ENCODE measurements at regions not wholly inside any gene's neighbourhood (a gene's known extent, or its start where the extent isn't known, plus 50 kb on each side); places are given as distances from the start of the nearest gene placed in this dataset.

GRCh38 chr5:2133936-2134335 is 251.2 kb upstream of the IRX4 start:
- H3K4me3 Mint-ChIP-seq = no peak overlapping the region
- no peaks in the 10 kb centered on the region for H3K9me3 Mint-ChIP-seq
- H3K36me3 Mint-ChIP-seq (ENCODE audit: insufficient read depth in 2 of 2) = peaks cover 0 to 2% of the 10 kb centered on the region in 2 donors
- H3K27me3 Mint-ChIP-seq (ENCODE audit: low read depth) = no peaks in the 10 kb centered on the region
- no peak overlapping the region for H3K27ac Mint-ChIP-seq
- peaks cover 4% of the 10 kb centered on the region for H3K4me1 Mint-ChIP-seq (ENCODE audit: low read depth)
- ATAC-seq (replicated peaks in 1 of 2) (no peak), DNase-seq (no peak)

- DNase-seq (no peak), ATAC-seq (replicated peaks in 1 of 2) (no peak)
- H3K27me3 Mint-ChIP-seq (ENCODE audit: low read depth) = no peaks in the 10 kb centered on the region
- H3K36me3 Mint-ChIP-seq (ENCODE audit: insufficient read depth in 2 of 2) = peaks cover 0 to 2% of the 10 kb centered on the region in 2 donors
- H3K4me3 Mint-ChIP-seq = no peak overlapping the region
- H3K4me1 Mint-ChIP-seq (ENCODE audit: low read depth) = peaks cover 4% of the 10 kb centered on the region
- H3K27ac Mint-ChIP-seq = no peak overlapping the region
- H3K9me3 Mint-ChIP-seq = no peaks in the 10 kb centered on the region
Measured at GRCh38 chr5:2133080-2133479, 250.4 kb upstream of the IRX4 start.

- Mint-ChIP-seq H3K4me1 (ENCODE audit: low read depth) (peaks cover 4% of the 10 kb centered on the region), H3K4me3 (no peak overlapping the region), H3K27me3 (ENCODE audit: low read depth) (no peaks in the 10 kb centered on the region), H3K9me3 (no peaks in the 10 kb centered on the region), H3K36me3 (ENCODE audit: insufficient read depth in 2 of 2) (peaks cover 0 to 2% of the 10 kb centered on the region in 2 donors), H3K27ac (no peak overlapping the region)
- DNase-seq = no peak
- no peak for ATAC-seq (replicated peaks in 1 of 2)
Measured at GRCh38 chr5:2132497-2132847, 249.7 kb upstream of the IRX4 start.

GRCh38 chr5:2131826-2132496 is 249.2 kb upstream of the IRX4 start:
- no peak for ATAC-seq (replicated peaks in 1 of 2)
- Mint-ChIP-seq H3K4me3 (no peak overlapping the region), H3K4me1 (ENCODE audit: low read depth) (peaks cover 4% of the 10 kb centered on the region), H3K27me3 (ENCODE audit: low read depth) (no peaks in the 10 kb centered on the region), H3K27ac (no peak overlapping the region), H3K36me3 (ENCODE audit: insufficient read depth in 2 of 2) (peaks cover 0 to 2% of the 10 kb centered on the region in 2 donors), H3K9me3 (no peaks in the 10 kb centered on the region)
- no peak for DNase-seq

GRCh38 chr5:2131196-2131595 is 248.5 kb upstream of the IRX4 start:
- ATAC-seq (replicated peaks in 1 of 2) = no peak
- Mint-ChIP-seq H3K4me3 (no peak overlapping the region), H3K27ac (no peak overlapping the region), H3K9me3 (no peaks in the 10 kb centered on the region), H3K36me3 (ENCODE audit: insufficient read depth in 2 of 2) (no peaks in the 10 kb centered on the region), H3K27me3 (ENCODE audit: low read depth) (no peaks in the 10 kb centered on the region), H3K4me1 (ENCODE audit: low read depth) (peaks cover 4% of the 10 kb centered on the region)
- no peak for DNase-seq

GRCh38 chr5:2130361-2130760 is 247.6 kb upstream of the IRX4 start:
- H3K4me1 Mint-ChIP-seq (ENCODE audit: low read depth) = peaks cover 4% of the 10 kb centered on the region
- H3K4me3 Mint-ChIP-seq = no peak overlapping the region
- no peak for DNase-seq
- peaks cover 7% of the 10 kb centered on the region for H3K27me3 Mint-ChIP-seq (ENCODE audit: low read depth)
- no peaks in the 10 kb centered on the region for H3K36me3 Mint-ChIP-seq (ENCODE audit: insufficient read depth in 2 of 2)
- H3K9me3 Mint-ChIP-seq = no peaks in the 10 kb centered on the region
- ATAC-seq (replicated peaks in 1 of 2) = no peak
- no peak overlapping the region for H3K27ac Mint-ChIP-seq

- no peak overlapping the region for H3K4me3 Mint-ChIP-seq
- no peaks in the 10 kb centered on the region for H3K36me3 Mint-ChIP-seq (ENCODE audit: insufficient read depth in 2 of 2)
- peaks cover 13% of the 10 kb centered on the region for H3K27me3 Mint-ChIP-seq (ENCODE audit: low read depth)
- H3K4me1 Mint-ChIP-seq (ENCODE audit: low read depth) = no peaks in the 10 kb centered on the region
- H3K9me3 Mint-ChIP-seq = no peaks in the 10 kb centered on the region
- ATAC-seq (replicated peaks in 1 of 2) (no peak), DNase-seq (no peak)
- H3K27ac Mint-ChIP-seq = no peak overlapping the region
Measured at GRCh38 chr5:2129568-2130272, 247.0 kb upstream of the IRX4 start.

GRCh38 chr5:2128686-2129355 is 246.1 kb upstream of the IRX4 start:
- Mint-ChIP-seq H3K27ac (no peak overlapping the region), H3K4me1 (ENCODE audit: low read depth) (no peaks in the 10 kb centered on the region), H3K27me3 (ENCODE audit: low read depth) (peaks cover 13% of the 10 kb centered on the region), H3K4me3 (no peak overlapping the region), H3K9me3 (no peaks in the 10 kb centered on the region), H3K36me3 (ENCODE audit: insufficient read depth in 2 of 2) (no peaks in the 10 kb centered on the region)
- DNase-seq = no peak
- ATAC-seq (replicated peaks in 1 of 2) = no peak

GRCh38 chr5:2126512-2126911 is 243.8 kb upstream of the IRX4 start:
- H3K36me3 Mint-ChIP-seq (ENCODE audit: insufficient read depth in 2 of 2) = peaks cover 0 to 1% of the 10 kb centered on the region in 2 donors
- H3K4me1 Mint-ChIP-seq (ENCODE audit: low read depth) = no peaks in the 10 kb centered on the region
- peaks cover 13% of the 10 kb centered on the region for H3K27me3 Mint-ChIP-seq (ENCODE audit: low read depth)
- ATAC-seq (replicated peaks in 1 of 2) (no peak), DNase-seq (no peak)
- H3K27ac Mint-ChIP-seq = no peak overlapping the region
- peaks cover 0 to 5% of the 10 kb centered on the region in 2 donors for H3K9me3 Mint-ChIP-seq
- no peak overlapping the region for H3K4me3 Mint-ChIP-seq

GRCh38 chr5:2125901-2126265 is 243.2 kb upstream of the IRX4 start:
- peaks cover 0 to 1% of the 10 kb centered on the region in 2 donors for H3K36me3 Mint-ChIP-seq (ENCODE audit: insufficient read depth in 2 of 2)
- peaks cover 0 to 5% of the 10 kb centered on the region in 2 donors for H3K9me3 Mint-ChIP-seq

GRCh38 chr5:2125171-2125900 is 242.6 kb upstream of the IRX4 start:
- Mint-ChIP-seq H3K36me3 (ENCODE audit: insufficient read depth in 2 of 2) (peaks cover 0 to 1% of the 10 kb centered on the region in 2 donors), H3K4me3 (no peak overlapping the region), H3K27me3 (ENCODE audit: low read depth) (peaks cover 22% of the 10 kb centered on the region), H3K4me1 (ENCODE audit: low read depth) (no peaks in the 10 kb centered on the region), H3K9me3 (peaks cover 0 to 5% of the 10 kb centered on the region in 2 donors), H3K27ac (no peak overlapping the region)
- ATAC-seq (replicated peaks in 1 of 2) (no peak), DNase-seq (no peak)

More at GRCh38 chr5:2125901-2126265, 243.2 kb upstream of the IRX4 start:
- no peaks in the 10 kb centered on the region for H3K4me1 Mint-ChIP-seq (ENCODE audit: low read depth)
- DNase-seq (no peak), ATAC-seq (replicated peaks in 1 of 2) (no peak)
- peaks cover 17% of the 10 kb centered on the region for H3K27me3 Mint-ChIP-seq (ENCODE audit: low read depth)
- no peak overlapping the region for H3K27ac Mint-ChIP-seq
- no peak overlapping the region for H3K4me3 Mint-ChIP-seq

GRCh38 chr5:2124434-2125170 is 241.9 kb upstream of the IRX4 start:
- Mint-ChIP-seq H3K9me3 (peaks cover 0 to 5% of the 10 kb centered on the region in 2 donors), H3K36me3 (ENCODE audit: insufficient read depth in 2 of 2) (peaks cover 0 to 1% of the 10 kb centered on the region in 2 donors), H3K4me1 (ENCODE audit: low read depth) (no peaks in the 10 kb centered on the region), H3K4me3 (no peak overlapping the region), H3K27ac (no peak overlapping the region), H3K27me3 (ENCODE audit: low read depth) (peaks cover 22% of the 10 kb centered on the region)
- DNase-seq = no peak
- no peak for ATAC-seq (replicated peaks in 1 of 2)
